Right atrium auricular region (tissue), 2 donors: ENCODE measurements at regions not wholly inside any gene's neighbourhood (a gene's known extent, or its start where the extent isn't known, plus 50 kb on each side); places are given as distances from the start of the nearest gene placed in this dataset.

Experiments
- DNase-seq: peaks from one replicate; pipeline ENCODE4 v3.0.0-alpha.2; 2019; ENCODE audit warnings: low spot score
- H3K27ac ChIP-seq, 2 donors: fragments of 200-600 bp; sonication (generic); 1 replicate in 1 of 2; 2 replicates in 1 of 2; pipeline ENCODE4 v1.5.1; 2016 to 2019
- H3K27me3 ChIP-seq, 2 donors: fragments of 200-600 bp; sonication (generic); one replicate each; pipeline versions ENCODE4 v1.5.1 to v1.6.0; 2017 to 2019
- H3K36me3 ChIP-seq: fragments of 200-600 bp; sonication (generic); one replicate; pipeline ENCODE4 v1.5.1; 2016
- H3K4me1 ChIP-seq, 2 donors: fragments of 200-600 bp; sonication (generic); one replicate each; pipeline versions ENCODE4 v1.5.1 to v1.6.0; 2017 to 2019
- H3K4me3 ChIP-seq, 2 donors: fragments of 200-600 bp; sonication (generic); 1 replicate in 1 of 2; 2 replicates in 1 of 2; pipeline ENCODE4 v1.5.1; 2017 to 2019; ENCODE audit warnings: mild to moderate bottlenecking in 1 of 2, moderate library complexity in 1 of 2
- H3K9me3 ChIP-seq, 2 donors: fragments of 200-600 bp; sonication (generic); one replicate each; pipeline ENCODE4 v1.5.1; 2019
- CTCF ChIP-seq, 2 donors: fragments of 200-600 bp; sonication (generic); IDR thresholded peaks; one replicate each; pipeline ENCODE4 v1.5.1; 2019; ENCODE audit warnings: antibody characterized with exemption in 2 of 2

GRCh38 chr14:39621678-39622077 is 189.4 kb upstream of the FBXO33 start:
- no peak for DNase-seq
- Histone ChIP-seq H3K27ac (no peak overlapping the region), H3K4me1 (no peaks in the 10 kb centered on the region), H3K4me3 (no peak overlapping the region), H3K36me3 (no peaks in the 10 kb centered on the region), H3K9me3 (peaks cover 0 to 4% of the 10 kb centered on the region in 2 donors), H3K27me3 (no peaks in the 10 kb centered on the region)
- no peak for TF ChIP-seq CTCF (IDR thresholded peaks at IDR 0.05)

GRCh38 chr14:39621223-39621622 is 189.0 kb upstream of the FBXO33 start:
- no peak overlapping the region for H3K4me3 ChIP-seq
- no peaks in the 10 kb centered on the region for H3K36me3 ChIP-seq
- no peak for DNase-seq
- no peaks in the 10 kb centered on the region for H3K4me1 ChIP-seq
- TF ChIP-seq CTCF (IDR thresholded peaks at IDR 0.05): no peak
- peaks cover 0 to 4% of the 10 kb centered on the region in 2 donors for H3K9me3 ChIP-seq
- no peak overlapping the region for H3K27ac ChIP-seq
- no peaks in the 10 kb centered on the region for H3K27me3 ChIP-seq

GRCh38 chr14:39617537-39617936 is 185.3 kb upstream of the FBXO33 start:
- no peaks in the 10 kb centered on the region for H3K36me3 ChIP-seq
- no peaks in the 10 kb centered on the region for H3K27me3 ChIP-seq
- TF ChIP-seq CTCF (IDR thresholded peaks at IDR 0.05): no peak
- no peak for DNase-seq
- H3K4me3 ChIP-seq: no peak overlapping the region
- no peak overlapping the region for H3K27ac ChIP-seq
- peaks cover 0 to 2% of the 10 kb centered on the region in 2 donors for H3K9me3 ChIP-seq
- H3K4me1 ChIP-seq: no peaks in the 10 kb centered on the region

GRCh38 chr14:39615352-39615751 is 183.1 kb upstream of the FBXO33 start:
- no peak overlapping the region for H3K4me3 ChIP-seq
- H3K27ac ChIP-seq: no peak overlapping the region
- H3K36me3 ChIP-seq: no peaks in the 10 kb centered on the region
- no peak for DNase-seq
- TF ChIP-seq CTCF (IDR thresholded peaks at IDR 0.05): no peak
- H3K9me3 ChIP-seq: no peaks in the 10 kb centered on the region
- no peaks in the 10 kb centered on the region for H3K4me1 ChIP-seq
- H3K27me3 ChIP-seq: no peaks in the 10 kb centered on the region

- no peaks in the 10 kb centered on the region for H3K4me1 ChIP-seq
- no peaks in the 10 kb centered on the region for H3K27me3 ChIP-seq
- DNase-seq: no peak
- no peaks in the 10 kb centered on the region for H3K9me3 ChIP-seq
- H3K27ac ChIP-seq: no peak overlapping the region
- no peak for TF ChIP-seq CTCF (IDR thresholded peaks at IDR 0.05)
- H3K36me3 ChIP-seq: no peaks in the 10 kb centered on the region
- no peak overlapping the region for H3K4me3 ChIP-seq
Measured at GRCh38 chr14:39614297-39614923, 182.2 kb upstream of the FBXO33 start.

- no peak for TF ChIP-seq CTCF (IDR thresholded peaks at IDR 0.05)
- Histone ChIP-seq H3K27ac (no peak overlapping the region), H3K9me3 (no peaks in the 10 kb centered on the region), H3K27me3 (no peaks in the 10 kb centered on the region), H3K36me3 (no peaks in the 10 kb centered on the region), H3K4me1 (no peaks in the 10 kb centered on the region), H3K4me3 (no peak overlapping the region)
- no peak for DNase-seq
Measured at GRCh38 chr14:39609119-39609518, 176.9 kb upstream of the FBXO33 start.
